GM19351 (cell line): ENCODE measurements at regions not wholly inside any gene's neighbourhood (a gene's known extent, or its start where the extent isn't known, plus 50 kb on each side); places are given as distances from the start of the nearest gene placed in this dataset.
A peak's percentile ranks its signal among the peaks of the same experiment; 100 is the strongest.

Experiments used
- ATAC-seq: cut with Tn5 transposase; IDR thresholded peaks from one replicate; pipeline ENCODE4 v1.9.1; 2021; ENCODE audit warnings: mild to moderate bottlenecking, moderate library complexity; ENCODE audit not compliant: unreplicated experiment

DNA sequence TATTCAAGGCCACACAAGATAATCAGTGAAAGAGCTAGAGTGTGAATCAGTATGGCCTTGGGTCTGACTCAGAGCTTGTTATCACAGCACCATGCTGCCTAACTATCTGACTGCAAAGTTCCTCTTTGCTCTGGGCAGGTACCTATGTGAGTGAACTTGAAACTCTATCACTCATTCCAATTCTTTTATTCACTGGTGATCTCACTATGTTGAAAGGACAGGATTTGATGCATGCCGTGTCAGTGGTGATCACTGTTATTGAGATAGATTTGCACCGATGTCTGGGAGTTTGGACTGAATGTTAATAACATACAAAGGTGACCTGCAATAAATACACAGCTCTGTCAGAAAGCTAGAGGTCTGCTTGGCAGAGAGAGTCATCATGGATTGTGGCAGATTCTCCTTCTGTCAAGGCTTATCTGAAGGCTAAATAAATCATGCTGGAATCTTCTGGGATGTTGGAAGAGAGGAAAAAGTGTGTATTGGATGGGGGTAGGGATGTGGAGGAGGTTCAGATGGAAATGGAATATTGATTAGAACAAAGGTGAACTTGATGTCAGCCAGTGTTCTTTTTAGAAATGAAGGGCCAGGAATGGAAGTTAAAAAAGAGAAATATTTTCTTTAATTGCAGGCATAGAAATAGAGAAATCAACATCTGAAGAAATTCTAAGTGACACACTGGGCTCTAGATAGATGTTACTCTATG lies 91.8 kb upstream of the TNC start:
- peak; percentile 58 for ATAC-seq

DNA sequence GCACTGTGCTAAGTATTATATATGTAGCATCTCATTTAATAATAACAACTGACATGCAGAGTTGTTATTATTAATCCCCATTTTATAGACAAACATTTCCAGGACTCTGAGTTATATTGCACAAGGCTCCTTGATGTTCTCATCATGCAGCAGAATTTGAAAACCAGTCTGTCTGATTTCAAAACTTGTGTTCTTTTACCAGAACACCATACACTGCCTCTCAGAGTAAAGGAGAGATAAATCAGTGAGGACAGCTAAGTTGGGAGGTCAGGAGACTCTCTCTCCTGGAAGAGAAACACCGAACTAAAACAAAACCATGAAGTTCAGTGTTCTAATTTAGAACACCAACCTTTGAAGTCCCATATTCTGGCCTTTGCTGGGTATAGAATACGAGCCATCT lies 92.7 kb upstream of the TNC start:
- no peak for ATAC-seq

DNA sequence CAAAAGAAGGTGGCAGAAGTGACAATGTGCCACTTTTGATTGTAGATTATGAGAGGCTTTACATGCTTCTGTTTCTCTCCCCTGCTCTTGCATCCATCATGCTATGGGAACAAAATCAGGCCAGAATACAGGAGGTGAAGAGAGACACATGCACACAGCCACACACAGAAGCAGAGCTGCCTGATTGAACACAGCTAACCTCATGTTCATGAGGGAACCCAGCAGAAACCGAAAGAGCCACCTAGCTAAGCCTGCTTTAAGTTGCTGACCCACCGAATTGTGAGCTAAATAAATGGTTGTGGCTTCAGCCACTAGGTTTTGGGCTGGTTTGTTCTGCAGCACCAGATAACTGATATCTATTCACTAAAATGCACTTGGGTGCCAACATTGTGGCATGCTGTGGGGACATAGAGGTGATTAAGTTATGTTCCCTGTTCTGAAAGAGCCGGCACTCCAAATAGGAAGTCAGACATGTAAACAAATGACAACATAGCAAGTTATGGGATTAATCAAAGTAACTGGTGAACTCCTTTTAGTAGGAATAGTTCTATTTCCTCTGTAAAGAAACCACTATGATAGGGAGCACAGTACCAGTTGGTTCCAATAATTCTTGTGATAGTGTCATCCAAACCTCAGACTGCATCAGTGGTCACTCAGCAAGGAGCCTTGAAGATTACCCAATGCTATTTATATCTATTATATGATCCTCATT lies 93.6 kb upstream of the TNC start:
- peak; percentile 62 for ATAC-seq

DNA sequence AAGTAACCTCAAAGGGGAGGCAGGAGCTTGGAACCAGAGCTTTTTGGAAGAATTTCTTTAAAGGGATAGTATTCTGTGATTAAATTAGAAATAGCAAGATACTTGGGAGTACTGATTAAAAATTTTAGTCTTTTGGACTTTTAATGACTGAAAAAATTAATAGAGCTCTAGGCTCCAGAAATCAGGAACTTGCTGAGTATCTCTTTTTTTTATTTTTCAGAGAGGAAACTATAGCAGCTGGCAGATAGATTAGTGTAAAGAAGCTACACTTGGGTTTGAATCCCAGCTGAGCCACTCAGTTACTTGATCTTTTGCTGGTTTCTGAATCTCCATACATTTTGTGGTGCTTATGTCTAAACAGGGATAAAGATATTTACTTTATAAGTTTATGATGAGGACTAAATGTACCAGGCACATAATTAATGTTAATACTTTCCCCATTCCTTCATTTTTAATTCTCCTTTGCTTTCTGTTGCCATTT lies 94.2 kb upstream of the TNC start:
- no peak for ATAC-seq

DNA sequence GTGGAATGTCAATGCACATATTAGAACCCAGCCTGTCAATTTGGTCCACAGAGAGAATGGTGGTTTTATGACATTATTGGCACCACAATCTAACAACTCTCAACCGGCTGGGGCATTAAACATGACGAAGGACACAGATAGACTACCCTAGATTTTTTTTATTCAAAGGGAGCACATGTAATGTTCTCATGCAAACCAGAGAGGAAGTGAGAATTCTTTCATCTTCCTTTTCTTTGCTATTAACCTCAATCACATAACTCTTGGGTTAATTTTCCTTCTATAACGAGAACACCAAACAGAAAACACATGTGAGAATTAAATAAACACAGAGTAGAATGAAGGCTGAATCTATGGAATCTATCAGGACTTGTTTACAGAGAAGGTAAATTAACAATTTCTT lies 94.9 kb upstream of the TNC start:
- ATAC-seq: no peak

DNA sequence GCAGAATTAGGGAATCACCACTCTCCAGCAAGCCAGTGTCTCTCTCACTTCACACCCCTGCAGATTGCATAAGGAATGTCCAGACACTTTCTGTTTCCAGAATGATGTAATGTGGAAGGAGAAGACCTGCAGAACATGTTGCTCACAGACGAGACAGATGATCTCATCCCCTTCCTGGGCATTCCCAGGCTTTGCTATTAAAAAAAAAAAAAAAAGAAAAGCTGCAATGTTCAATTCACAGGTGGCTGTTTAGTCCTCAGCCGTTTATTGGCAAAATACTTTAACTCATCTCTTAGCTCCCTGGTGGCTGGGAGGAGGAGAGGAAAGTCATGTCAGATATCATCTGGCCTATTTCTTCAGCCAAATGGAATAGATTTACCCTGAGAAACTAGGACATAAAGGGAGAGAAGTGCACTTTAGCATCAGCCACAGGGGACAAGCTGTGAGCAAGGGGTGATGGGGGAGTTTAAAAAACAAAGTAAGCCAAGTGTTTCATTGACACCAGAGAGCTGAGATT lies 95.9 kb upstream of the TNC start:
- no peak for ATAC-seq

DNA sequence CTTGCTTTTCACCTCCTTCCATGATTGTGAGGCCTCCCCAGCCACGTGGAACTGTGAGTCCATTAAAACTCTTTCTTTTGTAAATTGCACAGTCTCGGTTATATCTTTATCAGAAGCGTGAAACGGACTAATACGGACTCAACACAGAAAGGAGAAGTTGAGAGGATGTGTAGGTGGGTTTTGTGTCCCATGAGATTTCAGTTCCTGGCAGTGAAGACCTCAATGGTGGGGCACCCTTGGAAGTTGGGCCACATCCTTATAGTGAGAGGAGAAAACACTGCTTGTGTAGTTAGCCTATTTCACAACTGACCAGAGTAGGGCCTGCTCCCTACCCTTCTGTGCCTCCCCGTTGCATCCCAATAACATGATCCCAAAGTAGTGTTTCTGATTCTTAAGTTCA lies 98.9 kb upstream of the TNC start:
- no peak for ATAC-seq

DNA sequence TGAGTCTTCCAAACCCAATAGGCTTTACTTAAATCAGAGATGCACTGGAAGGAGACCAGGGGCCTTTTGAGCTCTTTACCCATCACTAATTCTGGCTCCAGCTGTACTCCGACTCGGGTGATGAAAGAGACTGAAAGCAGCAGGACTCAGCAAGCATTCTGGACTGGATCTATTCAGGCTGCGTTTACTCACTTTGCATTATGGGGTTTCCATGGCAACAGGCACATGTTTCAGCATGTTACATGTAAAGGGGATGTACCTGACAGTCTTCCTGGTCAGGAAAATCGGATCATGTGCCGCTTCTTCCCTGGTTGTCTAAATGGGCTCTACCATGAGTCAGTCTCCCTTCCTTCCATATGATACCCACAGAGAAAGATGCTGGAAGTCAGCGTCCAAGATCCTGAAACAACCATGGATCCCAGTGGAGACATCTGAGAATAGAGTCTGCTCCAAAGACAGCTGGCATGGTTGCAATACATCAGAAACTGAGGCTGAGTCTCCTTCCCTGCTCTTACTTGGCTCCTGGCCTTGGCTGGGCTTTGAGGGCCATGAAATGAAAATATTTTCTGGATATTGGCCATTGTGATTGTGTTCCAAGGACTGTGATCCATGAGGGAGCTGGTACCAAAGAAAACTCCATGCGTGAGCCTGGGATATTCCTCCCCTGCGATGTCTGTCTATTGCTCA lies 102.5 kb upstream of the TNC start:
- no peak for ATAC-seq

DNA sequence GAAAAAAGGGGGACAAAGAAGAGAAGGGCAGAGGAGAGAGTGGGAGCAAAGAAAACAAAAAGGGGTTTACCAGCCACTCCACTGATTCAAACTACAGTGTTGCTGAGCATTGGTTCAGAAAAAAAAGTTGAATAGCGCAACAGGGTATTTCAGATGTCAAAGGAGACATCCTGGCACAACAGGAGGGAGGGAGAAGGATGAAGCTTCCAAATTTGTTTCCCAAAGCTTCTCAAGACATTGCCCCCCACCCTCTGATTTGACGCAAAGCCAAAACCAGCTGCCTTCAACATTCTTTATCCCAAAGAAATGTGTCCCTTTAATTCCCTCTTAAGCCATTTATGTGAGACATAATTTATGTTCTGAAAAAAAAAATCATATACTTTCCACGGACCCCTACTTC lies 105.5 kb upstream of the TNC start:
- ATAC-seq: no peak

DNA sequence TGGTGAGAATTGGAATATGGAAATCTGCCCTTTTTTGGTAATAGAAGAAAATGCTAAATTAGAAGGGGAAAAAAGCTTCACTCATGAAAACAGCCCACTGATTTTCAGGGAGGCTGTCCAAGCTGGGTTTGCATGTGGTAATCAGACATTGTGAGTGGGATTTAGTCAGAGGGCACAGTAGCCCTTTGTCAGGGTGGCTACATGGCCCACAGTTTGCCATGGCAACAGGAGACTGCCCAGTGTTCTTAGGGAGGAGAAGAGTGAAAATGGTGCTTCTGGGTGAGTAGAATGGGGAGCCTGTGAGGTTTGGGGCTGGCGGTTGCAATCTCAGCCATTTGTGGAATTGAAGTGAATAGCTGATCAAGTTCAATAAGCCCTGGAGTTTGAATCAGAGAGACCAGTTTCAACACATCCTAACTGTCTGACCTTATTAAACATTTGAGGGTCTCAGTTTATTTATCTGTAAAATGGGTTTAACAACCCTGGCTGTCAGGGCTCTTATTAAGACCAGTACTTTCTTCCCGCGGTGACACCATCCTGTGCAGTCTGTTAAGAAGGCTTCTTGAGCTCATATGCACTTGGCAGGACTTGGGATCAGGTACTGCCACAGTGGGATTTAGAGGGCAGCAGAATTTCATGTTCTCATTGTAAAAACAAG lies 107.6 kb upstream of the TNC start:
- no peak for ATAC-seq

DNA sequence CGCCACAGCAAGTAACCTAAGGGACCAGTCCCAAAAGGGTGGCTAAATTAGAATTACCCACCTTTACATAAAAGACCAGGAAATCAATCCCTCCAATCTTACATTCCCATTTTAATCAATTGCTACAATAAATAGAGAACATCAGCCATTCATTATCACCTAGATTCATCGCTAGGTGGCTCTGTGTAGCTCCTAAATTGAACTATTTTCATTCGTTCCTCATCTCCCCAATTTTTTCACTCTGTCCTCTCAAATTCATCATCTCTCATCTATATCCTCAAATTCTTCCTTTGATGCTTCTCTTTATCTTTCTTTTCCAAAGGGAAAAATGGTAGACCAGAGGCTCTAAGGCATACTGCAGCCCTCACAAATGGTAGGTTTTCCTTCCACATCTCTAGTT lies 108.2 kb upstream of the TNC start:
- ATAC-seq: no peak

DNA sequence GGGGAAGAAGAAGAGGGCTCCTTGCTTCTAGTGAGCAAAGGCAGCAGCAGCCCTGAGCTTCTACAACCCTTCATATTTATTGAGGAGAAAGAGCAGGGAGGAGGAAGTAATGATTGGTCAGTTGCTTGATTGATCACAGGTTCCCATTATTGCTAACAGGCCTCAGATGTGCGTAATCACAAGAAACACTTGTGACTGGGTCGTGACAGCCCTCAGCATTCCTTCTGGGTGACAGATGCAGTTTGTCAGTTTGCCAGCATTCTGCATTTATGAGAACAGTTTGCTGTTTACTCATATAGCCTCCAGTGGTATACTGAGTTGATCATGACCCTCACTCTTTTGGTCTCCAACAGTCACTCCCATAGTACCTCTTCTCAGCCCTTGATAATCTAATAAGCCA lies 111.5 kb upstream of the TNC start:
- ATAC-seq: no peak

DNA sequence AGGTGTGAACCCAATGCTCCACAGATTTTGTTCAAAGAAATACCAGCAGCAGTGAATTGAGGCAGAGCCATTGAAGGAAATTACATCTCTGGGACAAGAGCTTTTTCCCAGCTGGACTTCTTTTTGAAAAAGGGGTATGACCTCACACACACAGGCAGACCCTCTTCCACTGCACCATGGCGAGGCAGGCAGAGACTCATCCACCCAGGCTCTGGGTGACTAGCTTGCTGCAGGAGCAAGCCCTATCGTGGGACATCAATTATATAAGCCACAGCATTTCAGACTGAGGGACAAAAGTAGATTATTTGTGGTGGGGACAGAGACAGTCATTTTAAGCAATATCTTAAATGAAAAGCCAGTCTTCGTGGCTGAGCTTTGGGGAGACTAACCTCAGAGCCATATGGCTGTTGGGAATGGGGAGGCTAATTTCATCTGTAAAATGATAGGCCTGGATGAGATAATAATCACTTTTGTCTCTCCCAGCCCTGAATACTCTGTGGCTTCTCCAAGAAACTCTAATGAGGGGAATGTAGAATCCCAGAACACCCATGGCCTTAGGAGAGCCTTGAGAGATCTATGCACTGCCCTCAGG lies 113.1 kb upstream of the TNC start:
- no peak for ATAC-seq

DNA sequence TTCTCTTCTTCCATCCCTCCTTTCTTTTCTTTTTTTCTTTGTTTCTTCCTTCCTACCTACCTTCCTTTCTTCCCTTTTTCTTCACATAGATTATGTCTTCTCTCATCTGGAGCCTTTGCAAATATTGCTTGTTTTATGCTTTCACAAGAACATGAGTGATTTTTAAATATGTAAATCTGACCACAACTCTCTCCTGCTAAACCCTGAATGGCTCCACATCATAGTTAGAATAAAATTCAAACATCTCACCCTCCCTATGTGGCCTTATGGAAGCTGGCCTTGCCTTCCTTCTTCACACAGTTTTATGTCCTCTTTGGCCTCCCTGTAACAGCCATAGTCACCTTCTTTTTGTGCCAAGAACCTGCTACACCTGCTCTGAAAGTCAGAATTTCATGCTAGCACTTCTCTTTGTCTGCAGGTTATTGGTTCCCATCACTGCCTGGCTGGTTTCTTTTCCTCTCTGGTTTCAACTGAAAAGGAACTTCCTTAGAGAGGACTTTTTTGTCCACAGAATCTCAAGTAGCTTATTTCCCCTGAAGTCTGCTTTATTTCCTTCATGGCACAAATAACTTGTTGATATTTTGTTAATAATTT lies 114.3 kb upstream of the TNC start:
- ATAC-seq: no peak

DNA sequence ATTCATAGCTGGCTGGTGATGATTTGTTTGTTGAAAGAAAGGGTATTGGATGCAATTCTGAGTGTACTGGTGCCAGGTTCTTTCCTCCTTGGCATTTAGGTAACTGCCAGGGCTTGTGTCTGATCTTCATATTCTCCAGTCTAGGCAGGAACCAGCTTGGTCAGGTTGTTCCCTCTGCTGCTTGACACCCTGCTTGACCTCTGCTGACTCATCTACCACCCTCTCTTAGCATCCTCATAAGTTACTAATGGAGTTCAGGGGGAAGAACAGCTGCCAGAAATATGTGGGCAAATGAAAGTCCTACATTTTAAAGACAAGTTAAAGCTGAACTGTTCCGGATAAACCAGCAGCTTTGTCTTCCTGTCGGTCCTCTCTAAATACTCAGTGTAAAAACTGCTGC lies 116.1 kb upstream of the TNC start:
- ATAC-seq: peak; percentile 76

DNA sequence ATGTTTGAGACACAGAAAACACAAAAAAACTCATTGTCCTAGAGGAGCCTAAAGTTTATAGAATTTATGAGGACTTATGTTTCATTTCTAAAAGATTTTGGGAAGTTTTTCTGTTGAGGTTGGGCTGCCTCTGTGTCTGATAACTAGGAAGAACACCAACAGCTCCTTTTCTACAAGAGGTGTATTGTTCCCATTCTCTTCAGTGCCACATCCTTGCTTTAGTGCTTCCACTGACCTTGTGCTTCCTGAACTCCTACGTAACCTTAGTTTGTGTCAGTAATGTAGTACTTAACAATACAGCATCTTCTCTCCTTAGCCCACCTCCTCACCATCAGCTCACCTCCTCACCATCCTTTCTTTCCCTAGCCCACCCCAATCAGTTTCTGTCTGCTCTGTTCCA lies 117.3 kb upstream of the TNC start:
- no peak for ATAC-seq

DNA sequence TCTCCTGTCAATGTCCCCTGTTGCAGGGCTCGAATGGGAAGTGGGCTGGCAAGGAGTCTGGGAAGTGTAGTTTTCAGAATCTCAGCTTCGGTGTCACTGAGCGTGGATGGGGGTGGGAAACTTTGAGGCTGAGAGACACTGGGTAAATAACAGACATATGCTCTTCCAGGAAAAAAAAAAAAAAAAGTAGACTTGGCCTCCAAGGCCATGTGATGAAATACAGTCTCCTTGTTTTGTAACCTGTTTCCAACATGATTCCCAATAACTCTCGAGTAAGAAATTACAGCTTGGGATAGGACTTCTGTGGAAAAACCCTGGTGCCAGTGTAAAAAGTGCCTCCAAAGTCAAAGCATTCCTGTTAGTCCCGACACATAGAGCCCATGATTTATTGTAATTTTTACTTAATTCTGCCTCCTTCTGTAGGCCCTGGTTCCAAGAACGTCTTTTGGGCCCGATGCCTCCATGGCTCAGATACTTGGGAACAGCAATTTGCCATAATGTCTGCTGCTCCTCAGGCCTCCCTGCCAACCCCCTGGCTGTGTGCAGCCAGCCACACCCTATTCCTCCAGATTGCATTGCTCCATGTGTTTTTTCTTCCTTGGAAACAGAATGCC lies 119.5 kb upstream of the TNC start:
- ATAC-seq: no peak

DNA sequence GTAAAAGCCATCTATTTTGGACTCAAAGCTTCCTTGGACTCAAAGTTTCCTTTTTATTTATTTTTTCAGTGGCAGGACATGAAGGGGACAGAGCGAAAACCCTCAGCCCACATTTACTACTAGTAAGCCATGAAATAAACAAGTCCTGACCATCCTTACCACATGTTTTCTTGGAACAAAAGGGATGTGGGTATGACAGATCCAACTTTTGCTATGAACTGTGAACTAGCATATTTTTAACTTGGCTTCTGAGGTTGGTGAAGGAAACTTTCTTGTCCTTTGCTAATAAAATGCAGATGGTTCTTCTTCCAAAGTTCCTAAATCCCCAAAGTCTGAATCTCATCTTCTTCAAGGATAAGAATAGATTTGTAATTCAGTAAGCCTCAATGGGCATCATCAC lies 122.7 kb upstream of the TNC start:
- ATAC-seq: no peak

DNA sequence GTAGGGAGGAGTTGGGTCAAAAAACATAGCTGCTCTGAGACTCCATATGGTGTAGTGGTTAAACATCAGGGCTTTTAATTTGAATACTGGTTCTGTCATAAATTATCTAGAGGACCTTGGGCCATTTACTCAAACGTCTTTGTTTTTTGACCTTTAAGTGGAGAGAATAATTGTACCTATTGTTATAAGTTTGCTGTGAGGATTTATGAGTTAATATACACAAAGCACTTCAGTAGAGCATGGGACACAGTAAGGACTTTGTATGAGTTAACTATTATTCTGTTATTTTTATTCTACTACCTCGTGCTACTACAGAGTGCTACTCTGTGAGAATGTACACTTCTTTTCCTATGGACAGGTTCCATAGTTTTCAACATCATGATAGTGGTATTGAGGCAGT lies 123.7 kb upstream of the TNC start:
- ATAC-seq: no peak

DNA sequence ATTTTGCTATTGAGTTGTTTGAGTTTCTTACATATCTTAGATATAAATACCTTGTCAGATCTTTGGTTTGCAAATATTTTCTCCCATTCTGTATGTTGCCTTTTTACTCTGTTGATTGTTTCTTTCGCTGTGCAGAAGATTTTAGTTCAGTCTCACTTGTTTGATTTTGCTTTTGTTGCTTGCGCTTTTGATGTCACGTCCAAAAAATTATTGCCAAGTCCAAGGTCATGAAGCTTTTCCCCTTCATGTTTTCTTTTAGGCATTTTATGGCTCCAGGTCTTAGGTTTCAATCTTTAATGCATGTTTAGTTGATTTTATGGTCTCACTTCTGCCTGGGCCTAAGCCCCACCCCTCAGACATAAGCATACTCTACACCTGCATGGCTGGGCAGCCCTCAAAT lies 131.5 kb upstream of the TNC start:
- no peak for ATAC-seq
